H9 (cell line): ENCODE measurements at regions not wholly inside any gene's neighbourhood (a gene's known extent, or its start where the extent isn't known, plus 50 kb on each side); places are given as distances from the start of the nearest gene placed in this dataset.

ENCODE experiments used
- DNase-seq: peaks from one replicate; pipeline ENCODE4 v3.0.0-alpha.2; 2017
- H2AFZ ChIP-seq: one replicate; pipeline ENCODE4 v1.6.1; 2013; ENCODE audit warnings: mild to moderate bottlenecking, low read length, control low read depth, moderate library complexity
- H2AK5ac ChIP-seq: 2 replicates; pipeline ENCODE4 v1.6.1; 2013; ENCODE audit warnings: low read length, control low read depth, mixed read lengths; ENCODE audit not compliant: insufficient read length
- H2BK120ac ChIP-seq: one replicate; pipeline ENCODE4 v1.6.1; 2013; ENCODE audit warnings: low read depth, mild to moderate bottlenecking, low read length, control low read depth, inconsistent platforms; ENCODE audit not compliant: poor library complexity, severe bottlenecking
- H2BK12ac ChIP-seq: 2 replicates; pipeline ENCODE4 v1.6.1; 2013; ENCODE audit warnings: low read length, control low read depth, mixed read lengths, low read depth; ENCODE audit not compliant: insufficient read length
- H2BK15ac ChIP-seq: 2 replicates; pipeline ENCODE4 v1.6.1; 2013; ENCODE audit warnings: low read depth, low read length, control low read depth
- H2BK20ac ChIP-seq: one replicate; pipeline ENCODE4 v1.6.1; 2013; ENCODE audit warnings: low read depth, mild to moderate bottlenecking, low read length, control low read depth, inconsistent platforms; ENCODE audit not compliant: poor library complexity, severe bottlenecking
- H2BK5ac ChIP-seq: 2 replicates; pipeline ENCODE4 v1.6.1; 2013; ENCODE audit warnings: low read length, control low read depth, mixed read lengths; ENCODE audit not compliant: insufficient read length
- H3K14ac ChIP-seq: 2 replicates; pipeline ENCODE4 v1.6.1; 2013; ENCODE audit warnings: low read length, control low read depth; ENCODE audit not compliant: insufficient read depth
- H3K18ac ChIP-seq: 2 replicates; pipeline ENCODE4 v1.6.1; 2013; ENCODE audit warnings: low read depth, mild to moderate bottlenecking, mixed read lengths, low read length, control low read depth; ENCODE audit not compliant: insufficient read length
- H3K23ac ChIP-seq: 2 replicates; pipeline ENCODE4 v1.6.1; 2013; ENCODE audit warnings: low read length, control low read depth, mixed read lengths, low read depth; ENCODE audit not compliant: insufficient read length
- H3K23me2 ChIP-seq: 2 replicates; pipeline ENCODE4 v1.6.1; 2013; ENCODE audit warnings: low read depth, mild to moderate bottlenecking, mixed read lengths, low read length, control low read depth; ENCODE audit not compliant: insufficient read length, poor library complexity, severe bottlenecking
- H3K27ac ChIP-seq: 2 replicates; pipeline ENCODE4 v1.5.1; 2013; ENCODE audit warnings: low read length, control low read depth, mixed read lengths, low read depth; ENCODE audit not compliant: insufficient read length
- H3K27me3 ChIP-seq: 2 replicates; pipeline ENCODE4 v1.6.1; 2013; ENCODE audit warnings: low read length, control low read depth, inconsistent platforms; ENCODE audit not compliant: insufficient read depth
- H3K4ac ChIP-seq: 2 replicates; pipeline ENCODE4 v1.6.1; 2013; ENCODE audit warnings: low read depth, mild to moderate bottlenecking, control low read depth, inconsistent platforms, low read length, moderate library complexity
- H3K4me1 ChIP-seq: 2 replicates; pipeline ENCODE4 v1.6.1; 2013; ENCODE audit warnings: low read length, control low read depth, inconsistent platforms; ENCODE audit not compliant: insufficient read depth
- H3K4me2 ChIP-seq: 2 replicates; pipeline ENCODE4 v1.6.1; 2013; ENCODE audit warnings: low read length, control low read depth, mixed read lengths; ENCODE audit not compliant: insufficient read length, insufficient read depth
- H3K56ac ChIP-seq: 2 replicates; pipeline ENCODE4 v1.6.1; 2013; ENCODE audit warnings: low read depth, mild to moderate bottlenecking, mixed read lengths, low read length, control low read depth; ENCODE audit not compliant: insufficient read length
- H3K79me1 ChIP-seq: 2 replicates; pipeline ENCODE4 v1.6.1; 2013; ENCODE audit warnings: low read depth, mild to moderate bottlenecking, moderate library complexity, low read length, control low read depth, inconsistent platforms; ENCODE audit not compliant: insufficient read depth, poor library complexity, severe bottlenecking
- H3K79me2 ChIP-seq: 2 replicates; pipeline ENCODE4 v1.6.1; 2013; ENCODE audit warnings: low read length, control low read depth, inconsistent platforms; ENCODE audit not compliant: insufficient read depth
- H3K9ac ChIP-seq: 2 replicates; pipeline ENCODE4 v1.6.1; 2013; ENCODE audit warnings: low read length, control low read depth, mixed read lengths; ENCODE audit not compliant: insufficient read length; ENCODE audit errors: extremely low read depth
- H3K9me3 ChIP-seq: one replicate; pipeline ENCODE4 v1.6.1; 2013; ENCODE audit warnings: low read depth, low read length, inconsistent platforms; ENCODE audit not compliant: control insufficient read depth
- H3T11ph ChIP-seq: one replicate; pipeline ENCODE4 v1.6.1; 2013; ENCODE audit warnings: mild to moderate bottlenecking, low read length, control low read depth, inconsistent platforms
- H4K20me1 ChIP-seq: one replicate; pipeline ENCODE4 v1.6.1; 2013; ENCODE audit not compliant: control insufficient read depth, insufficient read length, insufficient read depth
- H4K5ac ChIP-seq: 2 replicates; pipeline ENCODE4 v1.6.1; 2013; ENCODE audit warnings: low read depth, mild to moderate bottlenecking, mixed read lengths, low read length, control low read depth; ENCODE audit not compliant: insufficient read length
- H4K8ac ChIP-seq: replicated peaks from 2 replicates; pipeline ENCODE4 v1.6.1; 2013; ENCODE audit warnings: low read length, control low read depth, mixed read lengths, low read depth; ENCODE audit not compliant: insufficient read length
- H4K91ac ChIP-seq: 2 replicates; pipeline ENCODE4 v1.6.1; 2013; ENCODE audit warnings: low read depth, mild to moderate bottlenecking, moderate library complexity, mixed read lengths, low read length, control low read depth; ENCODE audit not compliant: insufficient read length
- H3K27ac Mint-ChIP-seq, 3 experiments: 2 replicates in 2 of 3; 3 replicates in 1 of 3; pipeline ENCODE4 v1.8.0; 2020 to 2021; ENCODE audit warnings: mixed read lengths in 3 of 3, mild to moderate bottlenecking in 1 of 3, moderate library complexity in 1 of 3
- H3K27me3 Mint-ChIP-seq: 2 replicates; pipeline ENCODE4 v1.8.0; 2021; ENCODE audit warnings: low read depth, mild to moderate bottlenecking, moderate library complexity, mixed read lengths
- H3K36me3 Mint-ChIP-seq, 3 experiments: 2 replicates in 2 of 3; 3 replicates in 1 of 3; pipeline ENCODE4 v1.8.0; 2020 to 2021; ENCODE audit warnings: low read depth in 3 of 3, mixed read lengths in 3 of 3; ENCODE audit not compliant: insufficient read depth in 1 of 3
- H3K4me1 Mint-ChIP-seq, 2 experiments: 2 replicates each; pipeline ENCODE4 v1.8.0; 2020; ENCODE audit warnings: mixed read lengths in 2 of 2
- H3K4me3 Mint-ChIP-seq, 2 experiments: 2 replicates in 1 of 2; 3 replicates in 1 of 2; pipeline ENCODE4 v1.8.0; 2020 to 2021; ENCODE audit warnings: mild to moderate bottlenecking in 2 of 2, mixed read lengths in 2 of 2, moderate library complexity in 1 of 2
- H3K9me3 Mint-ChIP-seq, 2 experiments: 2 replicates in 1 of 2; 3 replicates in 1 of 2; pipeline ENCODE4 v1.8.0; 2020; ENCODE audit warnings: mild to moderate bottlenecking in 2 of 2, mixed read lengths in 2 of 2, moderate library complexity in 1 of 2
- CTCF ChIP-seq: fragments of 200-600 bp; sonication (generic); conservative IDR thresholded peaks from 3 replicates; pipeline ENCODE4 v1.8.0; 2021; ENCODE audit warnings: antibody characterized with exemption, mild to moderate bottlenecking
- WGBS: extraction: QIAGEN DNeasy Blood & Tissue Kit; methylation state at CpG from one replicate; pipeline ENCODE4 v1.1.7; 2013; ENCODE audit warnings: missing lambda C conversion rate, low lambda C conversion rate, mixed read lengths; ENCODE audit not compliant: insufficient read length; ENCODE audit errors: extremely low coverage; 5-methylcytosine and 5-hydroxymethylcytosine counted together

- H2BK12ac ChIP-seq = no peak overlapping the region
- H2AK5ac ChIP-seq = no peak overlapping the region
- DNase-seq = no peak
- Mint-ChIP-seq H3K9me3 (no peaks in the 10 kb centered on the region), H3K4me3 (no peak overlapping the region), H3K27ac (no peak overlapping the region), H3K4me1 (no peaks in the 10 kb centered on the region), H3K27me3 (peaks cover 20% of the 10 kb centered on the region), H3K36me3 (no peaks in the 10 kb centered on the region)
- no peaks in the 10 kb centered on the region for H3K4me1 ChIP-seq
- H3K79me1 ChIP-seq = no peaks in the 10 kb centered on the region
- no peak overlapping the region for H4K5ac ChIP-seq
- H3K23ac ChIP-seq = no peak overlapping the region
- no peak overlapping the region for H3K56ac ChIP-seq
- H2BK15ac ChIP-seq = no peak overlapping the region
- H4K91ac ChIP-seq = no peak overlapping the region
- no peak overlapping the region for H2BK20ac ChIP-seq
- no peak overlapping the region for H3K14ac ChIP-seq
- no peak overlapping the region for H4K8ac ChIP-seq
- no peaks in the 10 kb centered on the region for H3K27me3 ChIP-seq
- H3K4me2 ChIP-seq = no peak overlapping the region
- no peaks in the 10 kb centered on the region for H3K79me2 ChIP-seq
- H3K23me2 ChIP-seq = no peaks in the 10 kb centered on the region
- no peak overlapping the region for H2AFZ ChIP-seq
- H2BK5ac ChIP-seq = no peak overlapping the region
- H3T11ph ChIP-seq = no peak overlapping the region
- no peak overlapping the region for H2BK120ac ChIP-seq
- H3K4ac ChIP-seq = no peak overlapping the region
- no peak overlapping the region for H3K27ac ChIP-seq
- H3K9ac ChIP-seq = no peak overlapping the region
- no peak for TF ChIP-seq CTCF
- no peaks in the 10 kb centered on the region for H4K20me1 ChIP-seq
- WGBS = no CpG with 5 or more reads among the region's 10 CpGs
- H3K18ac ChIP-seq = no peak overlapping the region
- H3K9me3 ChIP-seq = no peaks in the 10 kb centered on the region
Observed at GRCh38 chr1:5343256-5344020, 648.8 kb downstream of the NPHP4 start.
